ENCODE measurements at regions not wholly inside any gene's neighbourhood (a gene's known extent, or its start where the extent isn't known, plus 50 kb on each side); places are given as distances from the start of the nearest gene placed in this dataset.

DNA sequence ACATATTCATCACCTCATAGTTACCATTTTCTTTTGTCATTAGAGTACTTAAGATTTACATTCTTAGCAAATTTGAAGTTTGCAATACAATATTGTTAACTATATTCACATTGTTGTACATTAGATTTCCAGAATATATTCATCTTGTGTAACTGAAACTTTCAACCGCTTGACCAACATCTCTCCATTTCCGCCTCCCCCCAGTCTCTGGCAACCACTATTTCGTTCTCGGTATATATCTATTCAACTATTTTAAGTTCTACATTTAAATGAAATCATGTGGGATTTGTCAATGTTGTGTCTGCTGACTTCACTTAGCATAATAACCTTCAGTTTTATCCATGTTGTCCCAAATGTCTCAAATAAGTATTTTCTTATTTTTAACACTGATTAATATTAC lies 274.5 kb upstream of the KIF2B start:
- TF ChIP-seq RARB (CRISPR knock-in tag; IDR thresholded peaks at IDR 0.05) (no peak), ARNTL (CRISPR knock-in tag; IDR thresholded peaks at IDR 0.05; ENCODE audit: borderline replicate concordance, low read depth) (no peak), CSDC2 (CRISPR knock-in tag; IDR thresholded peaks at IDR 0.05) (no peak), ZNF565 (CRISPR knock-in tag; conservative IDR thresholded peaks at IDR 0.05; ENCODE audit: low read depth) (no peak), ZFP30 (CRISPR knock-in tag; IDR thresholded peaks at IDR 0.05) (no peak)

GRCh38 chr17:53543472-53543871 lies 279.3 kb upstream of the KIF2B start:
- peak; percentile 36; the same call in 1 of the 2 replicates for TF ChIP-seq CSRNP3 (CRISPR knock-in tag; IDR thresholded peaks at IDR 0.05)
- TF ChIP-seq TCF4 (CRISPR knock-in tag; IDR thresholded peaks at IDR 0.05; ENCODE audit: borderline replicate concordance): peak; percentile 55
- peak; percentile 92 for TF ChIP-seq ISL1 (CRISPR knock-in tag; IDR thresholded peaks at IDR 0.05)
- TF ChIP-seq TSHZ2 (CRISPR knock-in tag; IDR thresholded peaks at IDR 0.05): peak; percentile 55; the same call in 1 of the 2 replicates
- TF ChIP-seq PPARA (CRISPR knock-in tag; IDR thresholded peaks at IDR 0.05; ENCODE audit: borderline replicate concordance): no peak
- no peak for ATAC-seq

More for the DNA sequence above, 274.5 kb upstream of the KIF2B start:
- ATAC-seq: no peak

DNA sequence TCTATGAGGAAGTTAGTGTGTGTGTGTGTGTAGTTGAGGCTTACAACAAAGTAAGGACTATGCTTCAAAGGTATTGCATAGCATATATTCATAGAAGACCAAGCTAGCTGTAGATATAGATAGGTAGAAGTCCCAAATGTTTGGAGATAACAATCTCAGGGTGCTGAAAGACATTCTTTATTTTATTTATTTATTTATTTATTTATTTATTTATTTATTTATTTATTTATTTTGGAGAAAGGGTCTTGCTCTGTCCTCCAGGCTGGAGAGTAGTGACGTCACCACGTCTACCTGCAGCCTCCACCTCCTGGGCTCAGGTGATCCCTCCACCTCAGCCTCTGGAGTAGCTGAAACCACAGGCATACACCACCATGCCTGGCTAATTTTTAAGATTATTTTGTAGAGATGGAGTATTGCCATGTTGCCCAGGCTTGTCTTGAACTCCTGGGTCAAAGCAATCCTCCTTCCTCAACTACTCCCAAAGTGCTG lies 284.6 kb upstream of the KIF2B start:
- no peak for TF ChIP-seq ARNTL (CRISPR knock-in tag; IDR thresholded peaks at IDR 0.05; ENCODE audit: borderline replicate concordance, low read depth)
- no peak for TF ChIP-seq ZFP3 (CRISPR knock-in tag; IDR thresholded peaks at IDR 0.05)
- no peak for TF ChIP-seq TSHZ2 (CRISPR knock-in tag; IDR thresholded peaks at IDR 0.05)
- TF ChIP-seq TCF4 (CRISPR knock-in tag; IDR thresholded peaks at IDR 0.05; ENCODE audit: borderline replicate concordance): no peak
- TF ChIP-seq ZFP30 (CRISPR knock-in tag; IDR thresholded peaks at IDR 0.05): no peak
- no peak for TF ChIP-seq TOX (CRISPR knock-in tag; IDR thresholded peaks at IDR 0.05; ENCODE audit: borderline replicate concordance)
- TF ChIP-seq, protein P1, sequence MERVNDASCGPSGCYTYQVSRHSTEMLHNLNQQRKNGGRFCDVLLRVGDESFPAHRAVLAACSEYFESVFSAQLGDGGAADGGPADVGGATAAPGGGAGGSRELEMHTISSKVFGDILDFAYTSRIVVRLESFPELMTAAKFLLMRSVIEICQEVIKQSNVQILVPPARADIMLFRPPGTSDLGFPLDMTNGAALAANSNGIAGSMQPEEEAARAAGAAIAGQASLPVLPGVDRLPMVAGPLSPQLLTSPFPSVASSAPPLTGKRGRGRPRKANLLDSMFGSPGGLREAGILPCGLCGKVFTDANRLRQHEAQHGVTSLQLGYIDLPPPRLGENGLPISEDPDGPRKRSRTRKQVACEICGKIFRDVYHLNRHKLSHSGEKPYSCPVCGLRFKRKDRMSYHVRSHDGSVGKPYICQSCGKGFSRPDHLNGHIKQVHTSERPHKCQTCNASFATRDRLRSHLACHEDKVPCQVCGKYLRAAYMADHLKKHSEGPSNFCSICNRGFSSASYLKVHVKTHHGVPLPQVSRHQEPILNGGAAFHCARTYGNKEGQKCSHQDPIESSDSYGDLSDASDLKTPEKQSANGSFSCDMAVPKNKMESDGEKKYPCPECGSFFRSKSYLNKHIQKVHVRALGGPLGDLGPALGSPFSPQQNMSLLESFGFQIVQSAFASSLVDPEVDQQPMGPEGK (CRISPR knock-in tag; IDR thresholded peaks at IDR 0.05; ENCODE audit: borderline replicate concordance): no peak
- TF ChIP-seq CSDC2 (CRISPR knock-in tag; IDR thresholded peaks at IDR 0.05): no peak
- no peak for TF ChIP-seq OSR1 (CRISPR knock-in tag; IDR thresholded peaks at IDR 0.05)
- TF ChIP-seq PPARA (CRISPR knock-in tag; IDR thresholded peaks at IDR 0.05; ENCODE audit: borderline replicate concordance): no peak
- TF ChIP-seq CSRNP3 (CRISPR knock-in tag; IDR thresholded peaks at IDR 0.05): no peak
- no peak for TF ChIP-seq BACH2 (CRISPR knock-in tag; IDR thresholded peaks at IDR 0.05; ENCODE audit: borderline replicate concordance)
- no peak for TF ChIP-seq RARB (CRISPR knock-in tag; IDR thresholded peaks at IDR 0.05)
- TF ChIP-seq, protein P2, sequence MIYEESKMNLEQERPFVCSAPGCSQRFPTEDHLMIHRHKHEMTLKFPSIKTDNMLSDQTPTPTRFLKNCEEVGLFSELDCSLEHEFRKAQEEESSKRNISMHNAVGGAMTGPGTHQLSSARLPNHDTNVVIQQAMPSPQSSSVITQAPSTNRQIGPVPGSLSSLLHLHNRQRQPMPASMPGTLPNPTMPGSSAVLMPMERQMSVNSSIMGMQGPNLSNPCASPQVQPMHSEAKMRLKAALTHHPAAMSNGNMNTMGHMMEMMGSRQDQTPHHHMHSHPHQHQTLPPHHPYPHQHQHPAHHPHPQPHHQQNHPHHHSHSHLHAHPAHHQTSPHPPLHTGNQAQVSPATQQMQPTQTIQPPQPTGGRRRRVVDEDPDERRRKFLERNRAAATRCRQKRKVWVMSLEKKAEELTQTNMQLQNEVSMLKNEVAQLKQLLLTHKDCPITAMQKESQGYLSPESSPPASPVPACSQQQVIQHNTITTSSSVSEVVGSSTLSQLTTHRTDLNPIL (CRISPR knock-in tag; IDR thresholded peaks at IDR 0.05; ENCODE audit: low read depth): no peak
- TF ChIP-seq POU6F1 (CRISPR knock-in tag; IDR thresholded peaks at IDR 0.05; ENCODE audit: borderline replicate concordance, low read depth): no peak
- no peak for TF ChIP-seq ISL1 (CRISPR knock-in tag; IDR thresholded peaks at IDR 0.05)
- TF ChIP-seq ZNF8 (CRISPR knock-in tag; IDR thresholded peaks at IDR 0.05): no peak
- no peak for TF ChIP-seq GLIS3 (CRISPR knock-in tag; IDR thresholded peaks at IDR 0.05)
- ATAC-seq: no peak

Measured in SK-N-SH treated with all-trans-retinoic acid at 6 μM for 48 hours (cell line).